ENCODE measurements at regions not wholly inside any gene's neighbourhood (a gene's known extent, or its start where the extent isn't known, plus 50 kb on each side); places are given as distances from the start of the nearest gene placed in this dataset.

DNA sequence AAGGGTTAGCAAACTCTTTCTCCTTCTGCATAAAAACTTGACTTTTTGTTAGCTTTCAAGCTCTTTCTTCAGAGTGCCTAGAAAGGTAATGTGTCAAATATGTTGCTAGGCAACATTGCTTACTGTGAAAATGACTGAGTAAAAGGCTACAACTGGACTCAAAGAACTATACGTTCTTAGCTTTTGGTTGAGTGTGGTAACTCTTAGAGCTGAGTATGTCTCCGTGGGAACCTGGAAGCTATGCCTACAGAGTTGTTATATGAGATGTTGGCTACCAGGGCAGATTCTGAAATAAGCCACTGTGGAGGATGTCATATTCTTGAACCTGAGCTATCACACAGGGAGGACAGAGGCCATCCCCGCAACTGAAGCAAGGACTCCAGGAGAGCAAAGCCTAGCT, 105.5 kb downstream of the ARL6IP6 start:
- TF ChIP-seq, protein P1, sequence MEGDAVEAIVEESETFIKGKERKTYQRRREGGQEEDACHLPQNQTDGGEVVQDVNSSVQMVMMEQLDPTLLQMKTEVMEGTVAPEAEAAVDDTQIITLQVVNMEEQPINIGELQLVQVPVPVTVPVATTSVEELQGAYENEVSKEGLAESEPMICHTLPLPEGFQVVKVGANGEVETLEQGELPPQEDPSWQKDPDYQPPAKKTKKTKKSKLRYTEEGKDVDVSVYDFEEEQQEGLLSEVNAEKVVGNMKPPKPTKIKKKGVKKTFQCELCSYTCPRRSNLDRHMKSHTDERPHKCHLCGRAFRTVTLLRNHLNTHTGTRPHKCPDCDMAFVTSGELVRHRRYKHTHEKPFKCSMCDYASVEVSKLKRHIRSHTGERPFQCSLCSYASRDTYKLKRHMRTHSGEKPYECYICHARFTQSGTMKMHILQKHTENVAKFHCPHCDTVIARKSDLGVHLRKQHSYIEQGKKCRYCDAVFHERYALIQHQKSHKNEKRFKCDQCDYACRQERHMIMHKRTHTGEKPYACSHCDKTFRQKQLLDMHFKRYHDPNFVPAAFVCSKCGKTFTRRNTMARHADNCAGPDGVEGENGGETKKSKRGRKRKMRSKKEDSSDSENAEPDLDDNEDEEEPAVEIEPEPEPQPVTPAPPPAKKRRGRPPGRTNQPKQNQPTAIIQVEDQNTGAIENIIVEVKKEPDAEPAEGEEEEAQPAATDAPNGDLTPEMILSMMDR (IDR thresholded peaks at IDR 0.05; ENCODE audit: insufficient read depth, missing control alignments), result no peak
- FAIRE-seq (no peak), DNase-seq (ENCODE audit: insufficient read length, low spot score) (no peak)

DNA sequence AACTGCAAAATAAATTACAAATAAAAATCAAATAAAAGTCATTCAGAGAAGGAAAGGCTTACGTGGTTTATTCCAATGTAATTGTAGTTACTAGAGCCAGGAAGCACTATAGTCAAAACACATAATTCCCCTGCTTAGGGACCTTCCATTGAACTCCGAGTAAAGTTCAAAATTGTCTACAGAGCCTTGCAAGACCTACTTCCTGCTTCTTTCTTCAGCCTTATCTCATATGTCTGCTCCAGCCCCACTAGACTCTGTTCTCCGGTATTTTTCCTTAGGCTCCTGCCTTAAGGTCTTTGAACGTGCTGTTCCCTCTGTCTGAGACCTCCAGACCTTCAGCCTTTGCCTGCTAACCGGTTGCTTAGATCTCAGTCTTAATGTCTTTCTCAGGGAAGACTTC, 104.3 kb downstream of the ARL6IP6 start:
- TF ChIP-seq, protein P1 (IDR thresholded peaks at IDR 0.05; ENCODE audit: insufficient read depth, missing control alignments), result no peak
- DNase-seq (ENCODE audit: insufficient read length, low spot score) (no peak), FAIRE-seq (no peak)

DNA sequence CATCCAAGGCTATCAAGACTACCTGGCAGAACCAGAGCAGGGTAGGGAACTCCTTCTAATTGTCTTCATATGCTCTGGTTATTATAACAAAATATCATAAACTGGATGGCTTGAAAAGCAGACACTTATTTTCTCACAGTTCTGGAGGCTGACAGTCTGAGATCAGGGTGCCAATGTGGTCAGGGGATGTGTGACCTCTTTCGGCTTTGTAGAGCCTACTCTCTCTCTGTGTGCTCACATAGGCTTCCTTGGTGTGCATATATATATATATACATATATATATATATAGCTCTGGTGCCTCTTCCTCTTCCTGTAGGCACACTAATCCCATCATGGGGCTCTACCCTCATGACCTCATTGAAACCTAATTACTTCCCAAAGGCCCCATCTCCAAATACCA, 101.6 kb downstream of the ARL6IP6 start:
- DNase-seq (ENCODE audit: insufficient read length, low spot score), result no peak
- no peak for FAIRE-seq

DNA sequence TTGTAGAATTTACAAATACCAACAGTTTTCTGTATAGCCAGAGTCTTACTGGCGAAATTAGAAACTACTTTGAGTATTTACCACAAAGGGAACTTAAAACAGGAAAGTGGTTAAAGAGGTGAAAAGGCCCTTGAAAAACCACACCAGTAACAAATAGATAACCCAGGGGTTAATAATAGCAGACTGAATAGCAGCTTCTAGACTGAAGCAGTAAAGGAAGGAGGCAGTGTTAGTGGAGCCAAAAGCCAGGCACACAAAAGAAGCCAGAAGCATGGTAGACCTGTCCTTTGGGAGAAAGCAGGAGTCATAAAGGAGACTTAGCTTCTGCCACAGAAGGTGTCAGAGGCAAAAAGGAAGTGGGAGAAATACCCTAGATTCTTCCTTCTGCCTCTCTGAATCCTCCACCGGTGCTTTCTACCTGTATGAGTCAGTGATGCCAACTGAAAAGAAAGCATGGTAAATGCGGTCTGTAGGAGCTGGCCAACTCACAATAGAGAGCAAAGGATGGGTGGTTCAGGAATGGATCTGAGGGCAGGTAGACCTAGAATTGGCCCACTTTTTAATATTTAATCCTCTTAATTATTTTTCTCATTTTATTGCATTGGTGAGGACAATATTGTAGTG, 97.3 kb downstream of the ARL6IP6 start:
- TF ChIP-seq, protein P1 (IDR thresholded peaks at IDR 0.05; ENCODE audit: insufficient read depth, missing control alignments), result no peak
- FAIRE-seq (no peak), DNase-seq (ENCODE audit: insufficient read length, low spot score) (no peak)

More for the DNA sequence above, 101.6 kb downstream of the ARL6IP6 start:
- TF ChIP-seq, protein P1 (IDR thresholded peaks at IDR 0.05; ENCODE audit: insufficient read depth, missing control alignments), result no peak

DNA sequence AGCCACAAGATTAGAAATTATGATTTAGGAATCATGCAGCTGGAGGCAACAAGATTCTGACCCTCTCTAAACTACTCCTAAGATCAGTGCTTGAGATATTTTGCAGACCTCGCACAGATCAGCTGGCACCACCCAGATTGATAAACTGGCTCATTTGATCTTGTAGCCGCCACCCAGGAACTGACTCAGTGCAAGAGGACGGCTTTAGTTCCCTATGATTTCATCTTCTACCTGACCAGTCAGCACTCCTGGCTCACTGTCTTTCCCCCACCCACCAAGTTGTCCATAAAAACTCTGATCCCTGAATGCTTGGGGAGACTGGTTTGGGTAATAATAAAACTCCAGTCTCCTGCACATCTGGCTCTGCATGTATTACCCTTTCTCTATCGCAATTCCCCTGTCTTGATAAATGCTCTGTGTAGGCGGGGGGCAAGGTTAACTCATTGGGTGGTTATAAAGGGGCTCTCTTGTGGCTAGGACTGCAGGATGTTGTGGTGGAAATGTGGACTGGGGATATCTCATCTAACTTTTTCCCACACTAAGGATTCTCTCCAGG, 96.1 kb downstream of the ARL6IP6 start:
- no peak for FAIRE-seq
- no peak for DNase-seq (ENCODE audit: insufficient read length, low spot score)
- TF ChIP-seq, protein P1 (IDR thresholded peaks at IDR 0.05; ENCODE audit: insufficient read depth, missing control alignments), result no peak

DNA sequence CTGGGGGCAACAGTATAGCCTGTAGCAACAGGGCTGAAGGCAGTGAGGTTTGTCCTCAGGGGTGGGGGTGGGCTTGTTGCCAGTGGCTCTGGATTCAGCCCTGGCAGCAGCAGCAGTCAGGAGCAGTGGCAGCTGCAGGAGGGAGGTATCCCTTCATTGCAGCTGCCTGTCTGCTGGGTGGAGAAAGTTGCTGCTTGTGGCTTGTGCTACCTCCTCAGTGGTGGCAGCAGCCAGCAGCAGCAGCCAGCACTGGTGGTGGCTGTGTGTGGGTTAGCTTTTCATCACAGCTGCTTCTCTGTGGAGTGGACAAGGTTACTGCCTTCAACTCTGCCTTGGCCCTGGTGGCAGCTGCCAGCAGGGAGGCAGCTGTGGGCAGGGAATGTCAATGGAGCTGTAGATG, 94.9 kb downstream of the ARL6IP6 start:
- FAIRE-seq, result no peak
- TF ChIP-seq, protein P1 (IDR thresholded peaks at IDR 0.05; ENCODE audit: insufficient read depth, missing control alignments), result no peak
- DNase-seq (ENCODE audit: insufficient read length, low spot score), result no peak
